ENCODE measurements at regions not wholly inside any gene's neighbourhood (a gene's known extent, or its start where the extent isn't known, plus 50 kb on each side); places are given as distances from the start of the nearest gene placed in this dataset.

GRCh38 chr15:62500325-62500724 lies 335.2 kb upstream of the C2CD4B start:
- Histone ChIP-seq H3K36me3 (ENCODE audit: control insufficient read depth, insufficient read depth, low read length) (no peaks in the 10 kb centered on the region), H3K4me3 (ENCODE audit: low read depth, low read length) (no peak overlapping the region), H3K27me3 (ENCODE audit: control insufficient read depth, insufficient read depth, low read length) (no peaks in the 10 kb centered on the region)
- no peak for DNase-seq (ENCODE audit: low read depth)
- ChIA-PET CTCF (no interaction called here), POLR2A (no interaction called here)
- no peak for TF ChIP-seq CTCF (IDR thresholded peaks at IDR 0.05; ENCODE audit: insufficient read depth, low read depth, low read length)

GRCh38 chr15:62502451-62502850 lies 337.4 kb upstream of the C2CD4B start:
- no peak for TF ChIP-seq CTCF (IDR thresholded peaks at IDR 0.05; ENCODE audit: insufficient read depth, low read depth, low read length)
- H3K36me3 ChIP-seq (ENCODE audit: control insufficient read depth, insufficient read depth, low read length): no peaks in the 10 kb centered on the region
- ChIA-PET CTCF (interaction anchor here (0.6 kb wide), 1 partner anchor 33 kb away, joined by 3 read pairs; no protein-coding TSS in a partner anchor), POLR2A (no interaction called here)
- no peaks in the 10 kb centered on the region for H3K27me3 ChIP-seq (ENCODE audit: control insufficient read depth, insufficient read depth, low read length)
- H3K4me3 ChIP-seq (ENCODE audit: low read depth, low read length): no peak overlapping the region
- no peak for DNase-seq (ENCODE audit: low read depth)

- CTCF ChIA-PET: interaction anchor here (0.9 kb wide), 1 partner anchor 13 kb away, joined by 4 read pairs; no protein-coding TSS in a partner anchor
Observed at GRCh38 chr15:62503451-62503850, 338.4 kb upstream of the C2CD4B start.

GRCh38 chr15:62505762-62506161 lies 340.7 kb upstream of the C2CD4B start:
- no peak for TF ChIP-seq CTCF (IDR thresholded peaks at IDR 0.05; ENCODE audit: insufficient read depth, low read depth, low read length)
- DNase-seq (ENCODE audit: low read depth): no peak
- Histone ChIP-seq H3K27me3 (ENCODE audit: control insufficient read depth, insufficient read depth, low read length) (no peaks in the 10 kb centered on the region), H3K4me3 (ENCODE audit: low read depth, low read length) (no peak overlapping the region), H3K36me3 (ENCODE audit: control insufficient read depth, insufficient read depth, low read length) (no peaks in the 10 kb centered on the region)
- ChIA-PET POLR2A (no interaction called here), CTCF (no interaction called here)

More at GRCh38 chr15:62503451-62503850, 338.4 kb upstream of the C2CD4B start:
- TF ChIP-seq CTCF (IDR thresholded peaks at IDR 0.05; ENCODE audit: insufficient read depth, low read depth, low read length): no peak
- no peak overlapping the region for H3K4me3 ChIP-seq (ENCODE audit: low read depth, low read length)
- H3K27me3 ChIP-seq (ENCODE audit: control insufficient read depth, insufficient read depth, low read length): no peaks in the 10 kb centered on the region
- POLR2A ChIA-PET: no interaction called here
- DNase-seq (ENCODE audit: low read depth): no peak
- H3K36me3 ChIP-seq (ENCODE audit: control insufficient read depth, insufficient read depth, low read length): no peaks in the 10 kb centered on the region

GRCh38 chr15:62506217-62506805 lies 341.2 kb upstream of the C2CD4B start:
- Histone ChIP-seq H3K27me3 (ENCODE audit: control insufficient read depth, insufficient read depth, low read length) (no peaks in the 10 kb centered on the region), H3K36me3 (ENCODE audit: control insufficient read depth, insufficient read depth, low read length) (no peaks in the 10 kb centered on the region), H3K4me3 (ENCODE audit: low read depth, low read length) (no peak overlapping the region)
- ChIA-PET POLR2A (no interaction called here), CTCF (interaction anchor here (0.6 kb wide), 1 partner anchor 588 kb away, joined by 3 read pairs; no protein-coding TSS in a partner anchor)
- DNase-seq (ENCODE audit: low read depth): no peak
- TF ChIP-seq CTCF (IDR thresholded peaks at IDR 0.05; ENCODE audit: insufficient read depth, low read depth, low read length): no peak
